Trophoblast cell (in vitro differentiated cells and primary cell): ENCODE measurements at regions not wholly inside any gene's neighbourhood (a gene's known extent, or its start where the extent isn't known, plus 50 kb on each side); places are given as distances from the start of the nearest gene placed in this dataset.
"Not testable (repeated sequence)": the region's sequence is repeated elsewhere in the genome, so short reads cannot be mapped to it uniquely, and the experiment has no call there.

ENCODE experiments used
- DNase-seq, 2 donors: peaks; one replicate each; pipeline ENCODE4 v3.0.0-alpha.2; 2016
- H2AFZ ChIP-seq: 2 replicates; pipeline ENCODE4 v1.6.1; 2013; ENCODE audit warnings: low read length, moderate library complexity, mild to moderate bottlenecking; ENCODE audit not compliant: insufficient read depth, poor library complexity
- H2AK5ac ChIP-seq: 2 replicates; pipeline ENCODE4 v1.6.1; 2013; ENCODE audit warnings: mild to moderate bottlenecking, low read length
- H2BK120ac ChIP-seq: 2 replicates; pipeline ENCODE4 v1.6.1; 2013; ENCODE audit warnings: low read length, mild to moderate bottlenecking, moderate library complexity; ENCODE audit not compliant: insufficient read depth, poor library complexity
- H2BK12ac ChIP-seq: 2 replicates; pipeline ENCODE4 v1.6.1; 2013; ENCODE audit warnings: mild to moderate bottlenecking, low read length, moderate library complexity
- H2BK5ac ChIP-seq: 2 replicates; pipeline ENCODE4 v1.6.1; 2013; ENCODE audit warnings: low read length, low read depth, moderate library complexity, mild to moderate bottlenecking; ENCODE audit not compliant: poor library complexity
- H3K14ac ChIP-seq: 2 replicates; pipeline ENCODE4 v1.6.1; 2013; ENCODE audit warnings: mild to moderate bottlenecking, low read length
- H3K18ac ChIP-seq: 2 replicates; pipeline ENCODE4 v1.6.1; 2013; ENCODE audit warnings: mild to moderate bottlenecking, low read length
- H3K23ac ChIP-seq: 2 replicates; pipeline ENCODE4 v1.6.1; 2013; ENCODE audit warnings: low read length
- H3K27ac ChIP-seq: 2 replicates; pipeline ENCODE4 v1.5.1; 2013; ENCODE audit warnings: low read depth, mild to moderate bottlenecking, inconsistent platforms, low read length, moderate library complexity
- H3K27me3 ChIP-seq: 2 replicates; pipeline ENCODE4 v1.6.1; 2013; ENCODE audit warnings: inconsistent platforms, mild to moderate bottlenecking, low read length, moderate library complexity; ENCODE audit not compliant: insufficient read depth
- H3K36me3 ChIP-seq, 2 experiments: 1 replicate in 1 of 2; 2 replicates in 1 of 2; pipeline ENCODE4 v1.6.1; 2013; ENCODE audit warnings: low read length in 2 of 2, mild to moderate bottlenecking in 2 of 2, moderate library complexity in 1 of 2; ENCODE audit not compliant: insufficient read depth in 2 of 2, control insufficient read depth in 1 of 2
- H3K4ac ChIP-seq: 2 replicates; pipeline ENCODE4 v1.6.1; 2013; ENCODE audit warnings: low read depth, mild to moderate bottlenecking, low read length, moderate library complexity
- H3K4me1 ChIP-seq, 2 experiments: 1 replicate in 1 of 2; 2 replicates in 1 of 2; pipeline ENCODE4 v1.6.1; 2013; ENCODE audit warnings: low read length in 2 of 2, mild to moderate bottlenecking in 2 of 2, moderate library complexity in 1 of 2; ENCODE audit not compliant: insufficient read depth in 2 of 2, control insufficient read depth in 1 of 2
- H3K4me2 ChIP-seq: 2 replicates; pipeline ENCODE4 v1.6.1; 2013; ENCODE audit warnings: inconsistent platforms, mild to moderate bottlenecking, low read length, moderate library complexity
- H3K4me3 ChIP-seq: 2 replicates; pipeline ENCODE4 v1.5.1; 2013; ENCODE audit warnings: mild to moderate bottlenecking, low read depth, low read length, inconsistent platforms
- H3K79me1 ChIP-seq: one replicate; pipeline ENCODE4 v1.6.1; 2013; ENCODE audit warnings: low read length
- H3K79me2 ChIP-seq: 2 replicates; pipeline ENCODE4 v1.6.1; 2013; ENCODE audit warnings: low read length, mild to moderate bottlenecking; ENCODE audit not compliant: control insufficient read depth, insufficient read depth, poor library complexity
- H3K9ac ChIP-seq: 2 replicates; pipeline ENCODE4 v1.6.1; 2013; ENCODE audit warnings: mild to moderate bottlenecking, low read length
- H3K9me3 ChIP-seq: 2 replicates; pipeline ENCODE4 v1.6.1; 2013; ENCODE audit warnings: low read depth, mild to moderate bottlenecking, control low read depth, inconsistent platforms, low read length; ENCODE audit not compliant: insufficient read depth
- H4K12ac ChIP-seq: 2 replicates; pipeline ENCODE4 v1.6.1; 2013; ENCODE audit warnings: low read depth, mild to moderate bottlenecking, low read length, moderate library complexity
- H4K8ac ChIP-seq: 2 replicates; pipeline ENCODE4 v1.6.1; 2013; ENCODE audit warnings: low read depth, mild to moderate bottlenecking, low read length, moderate library complexity
- H4K91ac ChIP-seq: one replicate; pipeline ENCODE4 v1.6.1; 2013; ENCODE audit warnings: low read depth, mild to moderate bottlenecking, low read length, moderate library complexity
- WGBS: extraction: QIAGEN DNeasy Blood & Tissue Kit; methylation state at CpG from one replicate; pipeline ENCODE4 v1.1.7; 2013; ENCODE audit warnings: missing lambda C conversion rate; ENCODE audit not compliant: insufficient read length, insufficient coverage; ENCODE audit errors: extremely low coverage; 5-methylcytosine and 5-hydroxymethylcytosine counted together

DNA sequence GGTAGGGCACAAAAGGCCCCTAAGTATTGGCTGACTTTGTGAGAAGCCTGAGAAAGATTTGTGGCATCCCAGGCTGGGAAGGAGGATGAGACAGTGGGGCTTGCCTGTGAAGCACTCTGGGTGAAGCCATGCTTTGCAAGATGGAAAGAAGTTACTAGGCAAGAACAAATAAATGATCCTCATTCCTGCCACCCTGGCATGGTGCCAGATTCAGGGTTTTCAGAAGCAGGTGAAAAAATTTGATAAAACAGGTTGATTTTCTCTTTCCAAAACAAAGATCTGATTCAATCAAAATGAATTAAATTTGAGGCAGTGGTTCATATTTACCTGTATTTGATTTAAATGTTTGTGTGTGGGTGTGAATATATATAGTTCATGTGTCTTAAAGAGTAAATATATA is 386.9 kb upstream of the PROX1 start:
- Histone ChIP-seq H3K9ac (no peak overlapping the region), H3K23ac (no peak overlapping the region), H3K4ac (no peak overlapping the region), H3K36me3 (no peaks in the 10 kb centered on the region), H2AFZ (no peak overlapping the region), H3K18ac (no peak overlapping the region), H3K4me2 (no peak overlapping the region), H4K12ac (no peak overlapping the region), H3K14ac (no peak overlapping the region), H3K27ac (no peak overlapping the region), H2BK120ac (no peak overlapping the region), H4K91ac (no peak overlapping the region), H2AK5ac (no peak overlapping the region), H4K8ac (no peak overlapping the region), H3K4me1 (peaks cover 2 to 7% of the 10 kb centered on the region in 2 experiments), H3K79me1 (no peaks in the 10 kb centered on the region), H3K79me2 (no peaks in the 10 kb centered on the region), H3K4me3 (no peak overlapping the region), H2BK12ac (no peak overlapping the region), H2BK5ac (no peak overlapping the region), H3K27me3 (no peaks in the 10 kb centered on the region), H3K9me3 (no peaks in the 10 kb centered on the region)
- DNase-seq: no peak

DNA sequence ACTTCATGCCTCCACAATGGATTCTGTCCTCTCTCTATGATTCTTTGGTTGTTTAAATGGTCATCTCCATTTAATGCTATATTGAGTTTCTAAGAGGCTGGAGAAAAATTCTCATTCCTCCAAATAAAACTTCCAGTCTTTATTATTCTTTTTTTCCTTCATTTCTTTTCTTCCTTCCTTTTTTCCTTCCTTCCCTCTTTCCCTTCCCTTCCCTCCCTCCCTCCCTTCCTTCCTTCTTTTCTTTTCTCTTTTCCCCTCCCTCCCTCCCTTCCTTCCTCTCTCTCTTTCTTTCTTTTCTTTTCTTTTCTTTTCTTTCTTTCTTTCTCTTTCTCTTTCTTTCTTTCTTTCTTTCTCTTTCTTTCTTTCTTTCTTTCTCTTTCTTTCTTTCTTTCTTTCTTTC is 386.1 kb upstream of the PROX1 start:
- H2BK120ac ChIP-seq, H3K27ac ChIP-seq, H3K14ac ChIP-seq: not testable (repeated sequence)

DNA sequence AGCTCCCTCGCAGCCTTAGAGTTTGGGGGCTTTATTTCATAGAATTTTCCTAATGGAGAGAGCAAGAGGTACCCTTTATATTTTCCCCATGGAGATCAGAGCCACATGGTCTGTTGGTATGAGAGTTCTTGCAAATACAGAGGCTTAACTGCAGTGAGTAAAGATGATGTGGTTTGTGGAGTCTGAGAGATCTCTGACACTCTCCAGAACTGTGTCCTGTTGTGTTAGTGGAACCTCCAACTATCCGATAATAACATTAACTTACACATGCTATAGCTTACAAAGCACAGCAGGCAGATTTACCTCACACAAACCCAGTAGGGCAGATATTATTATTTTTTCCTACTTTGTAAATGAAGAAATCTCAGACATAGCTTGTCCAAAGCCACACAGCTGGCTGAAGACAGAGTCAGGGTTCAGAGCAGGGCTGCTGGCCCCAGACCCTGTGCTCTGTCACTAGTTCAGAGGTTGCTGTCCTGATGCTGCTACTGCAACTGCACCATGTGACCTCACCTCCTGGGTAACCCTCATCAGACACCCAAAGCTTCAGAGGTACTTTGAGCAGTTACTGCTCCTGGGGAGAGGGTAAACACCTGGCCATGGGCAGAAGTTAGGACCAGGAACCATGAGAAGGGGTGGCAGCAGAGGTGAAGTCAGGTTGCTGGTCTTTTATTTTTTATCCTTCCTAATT is 384.8 kb upstream of the PROX1 start:
- Histone ChIP-seq H3K23ac (no peak overlapping the region), H4K91ac (no peak overlapping the region), H3K9me3 (no peaks in the 10 kb centered on the region), H3K4me3 (no peak overlapping the region), H3K4me1 (peaks cover 2 to 7% of the 10 kb centered on the region in 2 experiments), H3K18ac (no peak overlapping the region), H2BK5ac (no peak overlapping the region), H3K9ac (no peak overlapping the region), H2AFZ (no peak overlapping the region), H3K27ac (no peak overlapping the region), H4K8ac (no peak overlapping the region), H2AK5ac (no peak overlapping the region), H2BK120ac (no peak overlapping the region), H3K36me3 (no peaks in the 10 kb centered on the region), H3K79me2 (no peaks in the 10 kb centered on the region), H3K14ac (no peak overlapping the region), H2BK12ac (no peak overlapping the region), H4K12ac (no peak overlapping the region), H3K27me3 (no peaks in the 10 kb centered on the region), H3K4ac (no peak overlapping the region), H3K79me1 (no peaks in the 10 kb centered on the region), H3K4me2 (no peak overlapping the region)
- DNase-seq: no peak
- no CpG with 5 or more reads among the region's 2 CpGs for WGBS

More for the DNA sequence above, 386.1 kb upstream of the PROX1 start:
- H3K9ac ChIP-seq, H3K36me3 ChIP-seq, H2BK5ac ChIP-seq, H3K23ac ChIP-seq, H3K79me2 ChIP-seq, H3K4me2 ChIP-seq, H2AFZ ChIP-seq, H3K79me1 ChIP-seq, H4K91ac ChIP-seq, H3K9me3 ChIP-seq, H3K27me3 ChIP-seq, H4K8ac ChIP-seq, H2BK12ac ChIP-seq, H2AK5ac ChIP-seq, H3K4me3 ChIP-seq, H3K4me1 ChIP-seq, H3K18ac ChIP-seq, DNase-seq, H4K12ac ChIP-seq, H3K4ac ChIP-seq: not testable (repeated sequence)

DNA sequence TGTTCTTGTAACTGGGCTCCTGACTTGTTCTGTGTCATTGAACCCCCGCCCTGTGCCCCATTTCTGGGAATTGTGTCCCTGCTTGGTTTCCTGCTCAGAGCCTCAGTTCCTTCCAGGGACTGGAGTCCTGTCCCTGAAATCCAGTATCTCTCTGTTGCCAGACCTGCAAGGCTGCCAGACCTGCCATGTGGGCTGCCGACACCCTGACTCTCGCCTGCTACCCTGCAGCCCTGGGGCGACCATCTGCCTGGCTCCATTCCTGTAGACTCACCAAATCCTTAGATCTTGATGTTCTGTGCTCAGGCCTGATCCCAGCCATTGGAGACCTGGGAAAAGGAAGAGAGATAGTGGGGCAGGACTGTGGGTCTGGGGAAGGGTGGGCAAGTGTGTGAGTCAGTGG is 383.3 kb upstream of the PROX1 start:
- Histone ChIP-seq H2AK5ac (no peak overlapping the region), H3K79me2 (no peaks in the 10 kb centered on the region), H3K9ac (no peak overlapping the region), H3K27ac (no peak overlapping the region), H3K14ac (no peak overlapping the region), H3K4ac (no peak overlapping the region), H3K79me1 (no peaks in the 10 kb centered on the region), H4K91ac (no peak overlapping the region), H3K4me3 (no peak overlapping the region), H2BK120ac (no peak overlapping the region), H4K12ac (no peak overlapping the region), H3K9me3 (no peaks in the 10 kb centered on the region), H2BK5ac (no peak overlapping the region), H3K36me3 (no peaks in the 10 kb centered on the region), H2AFZ (no peak overlapping the region), H3K4me1 (peaks cover 2 to 7% of the 10 kb centered on the region in 2 experiments), H2BK12ac (no peak overlapping the region), H3K27me3 (no peaks in the 10 kb centered on the region), H4K8ac (no peak overlapping the region), H3K18ac (no peak overlapping the region), H3K4me2 (no peak overlapping the region), H3K23ac (no peak overlapping the region)
- DNase-seq: no peak
- WGBS: no CpG with 5 or more reads among the region's 4 CpGs
